HL-60 (cell line): ENCODE measurements at regions not wholly inside any gene's neighbourhood (a gene's known extent, or its start where the extent isn't known, plus 50 kb on each side); places are given as distances from the start of the nearest gene placed in this dataset.

ENCODE experiments used
- CTCF ChIP-seq: IDR thresholded peaks from one replicate; pipeline ENCODE4 v1.5.1; 2011; ENCODE audit warnings: low read length, control low read depth, inconsistent platforms; ENCODE audit not compliant: insufficient read depth
- GABPA ChIP-seq: IDR thresholded peaks from 2 replicates; pipeline ENCODE4 v1.6.1; 2012; ENCODE audit warnings: low read depth
- POLR2AphosphoS5 ChIP-seq: IDR thresholded peaks from 2 replicates; pipeline ENCODE4 v1.6.1; 2012; ENCODE audit warnings: low read depth
- REST ChIP-seq: IDR thresholded peaks from 2 replicates; pipeline ENCODE4 v1.6.1; 2012; ENCODE audit warnings: low read depth; ENCODE audit not compliant: insufficient replicate concordance
- SPI1 ChIP-seq: IDR thresholded peaks from 2 replicates; pipeline ENCODE4 v1.6.1; 2012; ENCODE audit warnings: low read depth, mild to moderate bottlenecking, borderline replicate concordance

- no peak for TF ChIP-seq POLR2AphosphoS5
- TF ChIP-seq CTCF: no peak
- TF ChIP-seq GABPA: no peak
- no peak for TF ChIP-seq REST
- no peak for TF ChIP-seq SPI1
These were observed 180.9 kb upstream of the THBS1 start for GRCh38 chr15:39400002-39400401.
